H9 (cell line): ENCODE measurements at regions not wholly inside any gene's neighbourhood (a gene's known extent, or its start where the extent isn't known, plus 50 kb on each side); places are given as distances from the start of the nearest gene placed in this dataset.

Experiments used
- DNase-seq: peaks from one replicate; pipeline ENCODE4 v3.0.0-alpha.2; 2017
- H2AFZ ChIP-seq: one replicate; pipeline ENCODE4 v1.6.1; 2013; ENCODE audit warnings: mild to moderate bottlenecking, low read length, control low read depth, moderate library complexity
- H2AK5ac ChIP-seq: 2 replicates; pipeline ENCODE4 v1.6.1; 2013; ENCODE audit warnings: low read length, control low read depth, mixed read lengths; ENCODE audit not compliant: insufficient read length
- H2BK120ac ChIP-seq: one replicate; pipeline ENCODE4 v1.6.1; 2013; ENCODE audit warnings: low read depth, mild to moderate bottlenecking, low read length, control low read depth, inconsistent platforms; ENCODE audit not compliant: poor library complexity, severe bottlenecking
- H2BK12ac ChIP-seq: 2 replicates; pipeline ENCODE4 v1.6.1; 2013; ENCODE audit warnings: low read length, control low read depth, mixed read lengths, low read depth; ENCODE audit not compliant: insufficient read length
- H2BK15ac ChIP-seq: 2 replicates; pipeline ENCODE4 v1.6.1; 2013; ENCODE audit warnings: low read depth, low read length, control low read depth
- H2BK20ac ChIP-seq: one replicate; pipeline ENCODE4 v1.6.1; 2013; ENCODE audit warnings: low read depth, mild to moderate bottlenecking, low read length, control low read depth, inconsistent platforms; ENCODE audit not compliant: poor library complexity, severe bottlenecking
- H2BK5ac ChIP-seq: 2 replicates; pipeline ENCODE4 v1.6.1; 2013; ENCODE audit warnings: low read length, control low read depth, mixed read lengths; ENCODE audit not compliant: insufficient read length
- H3K14ac ChIP-seq: 2 replicates; pipeline ENCODE4 v1.6.1; 2013; ENCODE audit warnings: low read length, control low read depth; ENCODE audit not compliant: insufficient read depth
- H3K18ac ChIP-seq: 2 replicates; pipeline ENCODE4 v1.6.1; 2013; ENCODE audit warnings: low read depth, mild to moderate bottlenecking, mixed read lengths, low read length, control low read depth; ENCODE audit not compliant: insufficient read length
- H3K23ac ChIP-seq: 2 replicates; pipeline ENCODE4 v1.6.1; 2013; ENCODE audit warnings: low read length, control low read depth, mixed read lengths, low read depth; ENCODE audit not compliant: insufficient read length
- H3K23me2 ChIP-seq: 2 replicates; pipeline ENCODE4 v1.6.1; 2013; ENCODE audit warnings: low read depth, mild to moderate bottlenecking, mixed read lengths, low read length, control low read depth; ENCODE audit not compliant: insufficient read length, poor library complexity, severe bottlenecking
- H3K27ac ChIP-seq: 2 replicates; pipeline ENCODE4 v1.5.1; 2013; ENCODE audit warnings: low read length, control low read depth, mixed read lengths, low read depth; ENCODE audit not compliant: insufficient read length
- H3K27me3 ChIP-seq: 2 replicates; pipeline ENCODE4 v1.6.1; 2013; ENCODE audit warnings: low read length, control low read depth, inconsistent platforms; ENCODE audit not compliant: insufficient read depth
- H3K4ac ChIP-seq: 2 replicates; pipeline ENCODE4 v1.6.1; 2013; ENCODE audit warnings: low read depth, mild to moderate bottlenecking, control low read depth, inconsistent platforms, low read length, moderate library complexity
- H3K4me1 ChIP-seq: 2 replicates; pipeline ENCODE4 v1.6.1; 2013; ENCODE audit warnings: low read length, control low read depth, inconsistent platforms; ENCODE audit not compliant: insufficient read depth
- H3K4me2 ChIP-seq: 2 replicates; pipeline ENCODE4 v1.6.1; 2013; ENCODE audit warnings: low read length, control low read depth, mixed read lengths; ENCODE audit not compliant: insufficient read length, insufficient read depth
- H3K56ac ChIP-seq: 2 replicates; pipeline ENCODE4 v1.6.1; 2013; ENCODE audit warnings: low read depth, mild to moderate bottlenecking, mixed read lengths, low read length, control low read depth; ENCODE audit not compliant: insufficient read length
- H3K79me1 ChIP-seq: 2 replicates; pipeline ENCODE4 v1.6.1; 2013; ENCODE audit warnings: low read depth, mild to moderate bottlenecking, moderate library complexity, low read length, control low read depth, inconsistent platforms; ENCODE audit not compliant: insufficient read depth, poor library complexity, severe bottlenecking
- H3K79me2 ChIP-seq: 2 replicates; pipeline ENCODE4 v1.6.1; 2013; ENCODE audit warnings: low read length, control low read depth, inconsistent platforms; ENCODE audit not compliant: insufficient read depth
- H3K9ac ChIP-seq: 2 replicates; pipeline ENCODE4 v1.6.1; 2013; ENCODE audit warnings: low read length, control low read depth, mixed read lengths; ENCODE audit not compliant: insufficient read length; ENCODE audit errors: extremely low read depth
- H3K9me3 ChIP-seq: one replicate; pipeline ENCODE4 v1.6.1; 2013; ENCODE audit warnings: low read depth, low read length, inconsistent platforms; ENCODE audit not compliant: control insufficient read depth
- H3T11ph ChIP-seq: one replicate; pipeline ENCODE4 v1.6.1; 2013; ENCODE audit warnings: mild to moderate bottlenecking, low read length, control low read depth, inconsistent platforms
- H4K20me1 ChIP-seq: one replicate; pipeline ENCODE4 v1.6.1; 2013; ENCODE audit not compliant: control insufficient read depth, insufficient read length, insufficient read depth
- H4K5ac ChIP-seq: 2 replicates; pipeline ENCODE4 v1.6.1; 2013; ENCODE audit warnings: low read depth, mild to moderate bottlenecking, mixed read lengths, low read length, control low read depth; ENCODE audit not compliant: insufficient read length
- H4K8ac ChIP-seq: replicated peaks from 2 replicates; pipeline ENCODE4 v1.6.1; 2013; ENCODE audit warnings: low read length, control low read depth, mixed read lengths, low read depth; ENCODE audit not compliant: insufficient read length
- H4K91ac ChIP-seq: 2 replicates; pipeline ENCODE4 v1.6.1; 2013; ENCODE audit warnings: low read depth, mild to moderate bottlenecking, moderate library complexity, mixed read lengths, low read length, control low read depth; ENCODE audit not compliant: insufficient read length
- H3K27ac Mint-ChIP-seq, 3 experiments: 2 replicates in 2 of 3; 3 replicates in 1 of 3; pipeline ENCODE4 v1.8.0; 2020 to 2021; ENCODE audit warnings: mixed read lengths in 3 of 3, mild to moderate bottlenecking in 1 of 3, moderate library complexity in 1 of 3
- H3K27me3 Mint-ChIP-seq: 2 replicates; pipeline ENCODE4 v1.8.0; 2021; ENCODE audit warnings: low read depth, mild to moderate bottlenecking, moderate library complexity, mixed read lengths
- H3K36me3 Mint-ChIP-seq, 3 experiments: 2 replicates in 2 of 3; 3 replicates in 1 of 3; pipeline ENCODE4 v1.8.0; 2020 to 2021; ENCODE audit warnings: low read depth in 3 of 3, mixed read lengths in 3 of 3; ENCODE audit not compliant: insufficient read depth in 1 of 3
- H3K4me1 Mint-ChIP-seq, 2 experiments: 2 replicates each; pipeline ENCODE4 v1.8.0; 2020; ENCODE audit warnings: mixed read lengths in 2 of 2
- H3K4me3 Mint-ChIP-seq, 2 experiments: 2 replicates in 1 of 2; 3 replicates in 1 of 2; pipeline ENCODE4 v1.8.0; 2020 to 2021; ENCODE audit warnings: mild to moderate bottlenecking in 2 of 2, mixed read lengths in 2 of 2, moderate library complexity in 1 of 2
- H3K9me3 Mint-ChIP-seq, 2 experiments: 2 replicates in 1 of 2; 3 replicates in 1 of 2; pipeline ENCODE4 v1.8.0; 2020; ENCODE audit warnings: mild to moderate bottlenecking in 2 of 2, mixed read lengths in 2 of 2, moderate library complexity in 1 of 2
- CTCF ChIP-seq: fragments of 200-600 bp; sonication (generic); conservative IDR thresholded peaks from 3 replicates; pipeline ENCODE4 v1.8.0; 2021; ENCODE audit warnings: antibody characterized with exemption, mild to moderate bottlenecking
- WGBS: extraction: QIAGEN DNeasy Blood & Tissue Kit; methylation state at CpG from one replicate; pipeline ENCODE4 v1.1.7; 2013; ENCODE audit warnings: missing lambda C conversion rate, low lambda C conversion rate, mixed read lengths; ENCODE audit not compliant: insufficient read length; ENCODE audit errors: extremely low coverage; 5-methylcytosine and 5-hydroxymethylcytosine counted together

- Histone ChIP-seq H2BK5ac (no peak overlapping the region), H2BK120ac (no peak overlapping the region), H3K56ac (no peak overlapping the region), H3T11ph (no peak overlapping the region), H2BK20ac (no peak overlapping the region), H3K14ac (no peak overlapping the region), H2AFZ (no peak overlapping the region), H3K4me1 (no peaks in the 10 kb centered on the region), H3K79me2 (no peaks in the 10 kb centered on the region), H3K4ac (no peak overlapping the region), H4K20me1 (no peaks in the 10 kb centered on the region), H2BK15ac (no peak overlapping the region), H4K8ac (no peak overlapping the region), H3K4me2 (no peak overlapping the region), H2AK5ac (no peak overlapping the region), H3K79me1 (no peaks in the 10 kb centered on the region), H3K9ac (no peak overlapping the region), H2BK12ac (no peak overlapping the region), H3K27me3 (no peaks in the 10 kb centered on the region), H3K27ac (no peak overlapping the region), H3K23me2 (no peaks in the 10 kb centered on the region), H3K9me3 (no peaks in the 10 kb centered on the region), H4K91ac (no peak overlapping the region), H3K18ac (no peak overlapping the region), H3K23ac (no peak overlapping the region), H4K5ac (no peak overlapping the region)
- no peak for DNase-seq
- Mint-ChIP-seq H3K4me3 (no peak overlapping the region), H3K27ac (no peak overlapping the region), H3K4me1 (peaks cover 16 to 19% of the 10 kb centered on the region in 2 experiments), H3K36me3 (no peaks in the 10 kb centered on the region; a peak in 1 of 7 replicates), H3K27me3 (peaks cover 27% of the 10 kb centered on the region), H3K9me3 (no peaks in the 10 kb centered on the region; a peak in 1 of 5 replicates)
- no peak for TF ChIP-seq CTCF
- no CpG with 5 or more reads among the region's 13 CpGs for WGBS
Measured at GRCh38 chr5:1945606-1946005, 62.9 kb upstream of the IRX4 start.
